ENCODE measurements at regions not wholly inside any gene's neighbourhood (a gene's known extent, or its start where the extent isn't known, plus 50 kb on each side); places are given as distances from the start of the nearest gene placed in this dataset.

DNA sequence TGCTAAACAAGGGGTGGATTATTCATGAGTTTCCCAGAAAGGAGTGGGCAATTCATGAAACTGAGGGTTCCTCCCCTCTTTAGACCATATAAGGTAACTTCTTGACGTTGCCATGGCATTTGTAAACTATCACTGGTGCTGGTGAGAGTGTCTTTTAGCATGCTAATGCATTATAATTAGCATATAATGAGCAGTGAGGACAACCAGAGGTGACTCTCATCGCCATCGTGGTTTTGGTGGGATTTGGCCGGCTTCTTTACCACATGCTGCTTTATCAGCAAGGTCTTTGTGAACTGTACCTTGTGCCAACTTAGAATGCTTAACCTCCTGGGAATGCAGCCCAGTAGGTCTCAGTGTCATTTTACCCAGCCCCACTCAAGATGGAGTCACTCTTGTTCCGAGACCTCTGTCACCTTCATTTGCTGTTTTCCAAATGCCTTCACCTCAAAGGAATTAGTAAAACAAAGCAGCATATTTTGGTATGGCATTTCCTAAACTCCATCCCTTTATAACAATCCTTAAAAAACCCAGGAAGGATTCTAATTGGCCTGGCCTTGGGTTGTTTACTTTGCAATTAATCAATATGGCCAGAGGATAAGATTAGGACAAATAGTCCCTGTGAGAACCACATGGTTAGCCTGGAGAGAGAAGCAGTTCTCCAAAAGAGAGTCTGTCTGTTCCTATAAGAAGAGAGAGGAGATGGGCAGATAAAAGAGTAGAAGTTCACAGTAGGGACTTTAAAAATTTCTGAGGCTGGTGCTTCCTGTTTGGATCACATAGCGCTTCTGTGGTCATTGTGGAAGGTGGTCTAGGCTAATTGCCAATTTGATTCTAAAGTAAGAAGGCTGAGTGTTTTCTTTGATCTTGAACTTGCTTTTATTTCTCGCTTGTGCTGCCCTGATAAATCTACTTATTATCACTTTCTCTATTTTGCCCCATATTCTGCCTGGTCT is 155.2 kb upstream of the EOMES start:
- intact Hi-C loops (cut with DNase I): no loop called here

GRCh38 chr3:27878014-27878383 is 155.9 kb upstream of the EOMES start:
- no peaks in the 10 kb centered on the region for H3K9me3 ChIP-seq
- no peak for TF ChIP-seq CTCF (IDR thresholded peaks at IDR 0.05)
- ATAC-seq (no peak), DNase-seq (no peak)
- no peaks in the 10 kb centered on the region for H3K36me3 ChIP-seq (ENCODE audit: insufficient read depth in 1 of 2, low read depth in 1 of 2)
- no peaks in the 10 kb centered on the region for H3K4me1 ChIP-seq
- no peaks in the 10 kb centered on the region for H3K27me3 ChIP-seq (ENCODE audit: insufficient read depth in 3 of 3, low read length in 2 of 3)
- no peak overlapping the region for H3K27ac ChIP-seq
- no peak overlapping the region for H3K4me3 ChIP-seq
- intact Hi-C loops (cut with DNase I): no loop called here
- WGBS, 3 donors: 48 to 77% (median 66%) methylated on average over 1 of the region's 1 CpG

More for the DNA sequence above, 155.2 kb upstream of the EOMES start:
- no peak for TF ChIP-seq CTCF (IDR thresholded peaks at IDR 0.05)
- H3K27me3 ChIP-seq (ENCODE audit: insufficient read depth in 3 of 3, low read length in 2 of 3): no peaks in the 10 kb centered on the region
- no peaks in the 10 kb centered on the region for H3K9me3 ChIP-seq
- DNase-seq: no peak
- no peak overlapping the region for H3K27ac ChIP-seq
- no peaks in the 10 kb centered on the region for H3K4me1 ChIP-seq
- no peak for ATAC-seq
- no peak overlapping the region for H3K4me3 ChIP-seq
- H3K36me3 ChIP-seq (ENCODE audit: insufficient read depth in 1 of 2, low read depth in 1 of 2): no peaks in the 10 kb centered on the region
- WGBS, 3 donors: 67 to 74% (median 67%) methylated on average over 7 of the region's 7 CpGs

- ATAC-seq: no peak
- 63 to 74% (median 65%) methylated on average over 7 of the region's 7 CpGs for WGBS, 3 donors
Measured at GRCh38 chr3:27880969-27881892, 159.1 kb upstream of the EOMES start.

GRCh38 chr3:27883266-27883665 is 161.1 kb upstream of the EOMES start:
- intact Hi-C loops (cut with DNase I): no loop called here

More at GRCh38 chr3:27880969-27881892, 159.1 kb upstream of the EOMES start:
- no peak for TF ChIP-seq CTCF (IDR thresholded peaks at IDR 0.05)
- Histone ChIP-seq H3K36me3 (ENCODE audit: insufficient read depth in 1 of 2, low read depth in 1 of 2) (no peaks in the 10 kb centered on the region), H3K4me1 (no peaks in the 10 kb centered on the region), H3K27ac (no peak overlapping the region), H3K4me3 (no peak overlapping the region), H3K9me3 (no peaks in the 10 kb centered on the region), H3K27me3 (ENCODE audit: insufficient read depth in 3 of 3, low read length in 2 of 3) (no peaks in the 10 kb centered on the region)
- no peak for DNase-seq
- intact Hi-C loops (cut with DNase I): no loop called here

More at GRCh38 chr3:27883266-27883665, 161.1 kb upstream of the EOMES start:
- DNase-seq (no peak), ATAC-seq (no peak)
- no peak for TF ChIP-seq CTCF (IDR thresholded peaks at IDR 0.05)
- H3K4me3 ChIP-seq: no peak overlapping the region
- no peaks in the 10 kb centered on the region for H3K36me3 ChIP-seq (ENCODE audit: insufficient read depth in 1 of 2, low read depth in 1 of 2)
- no peak overlapping the region for H3K27ac ChIP-seq
- no peaks in the 10 kb centered on the region for H3K4me1 ChIP-seq
- H3K27me3 ChIP-seq (ENCODE audit: insufficient read depth in 3 of 3, low read length in 2 of 3): no peaks in the 10 kb centered on the region
- H3K9me3 ChIP-seq: no peaks in the 10 kb centered on the region
- 57 to 72% (median 65%) methylated on average over 1 of the region's 1 CpG for WGBS, 3 donors
